Breast epithelium (tissue), 3 donors: ENCODE measurements at regions not wholly inside any gene's neighbourhood (a gene's known extent, or its start where the extent isn't known, plus 50 kb on each side); places are given as distances from the start of the nearest gene placed in this dataset.

Experiments
- POLR2A ChIP-seq: fragments of 450-650 bp; IDR thresholded peaks from one replicate; pipeline ENCODE4 v1.6.1; 2016; ENCODE audit warnings: antibody characterized with exemption, mild to moderate bottlenecking, moderate library complexity
- TF ChIP-seq, protein P1 (sequence below), 3 donors: fragments of 450-650 bp; IDR thresholded peaks; one replicate each; pipeline ENCODE4 v1.5.1; 2016 to 2017; ENCODE audit warnings: antibody characterized with exemption in 3 of 3, mild to moderate bottlenecking in 3 of 3, moderate library complexity in 3 of 3

DNA sequence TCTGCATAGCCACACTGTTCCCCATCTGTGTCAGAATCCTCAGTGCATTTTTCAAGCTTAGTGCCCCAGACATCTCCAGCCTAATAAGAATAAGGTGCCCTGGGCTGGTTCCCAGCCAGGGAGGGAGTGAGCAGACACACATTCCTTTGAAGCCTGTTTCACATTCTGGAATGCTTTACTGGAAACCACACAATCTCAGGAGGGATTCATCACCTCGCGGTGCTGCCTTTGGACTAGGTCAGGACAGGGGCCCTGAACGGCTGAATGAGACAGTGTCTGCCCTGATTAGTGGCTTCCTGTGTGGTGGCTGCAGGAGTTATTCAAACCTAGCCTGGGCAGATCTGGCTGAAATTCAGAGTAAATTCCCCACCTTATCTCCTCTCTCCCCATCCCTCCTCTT, 108.0 kb upstream of the LDAH start:
- TF ChIP-seq, protein P1, sequence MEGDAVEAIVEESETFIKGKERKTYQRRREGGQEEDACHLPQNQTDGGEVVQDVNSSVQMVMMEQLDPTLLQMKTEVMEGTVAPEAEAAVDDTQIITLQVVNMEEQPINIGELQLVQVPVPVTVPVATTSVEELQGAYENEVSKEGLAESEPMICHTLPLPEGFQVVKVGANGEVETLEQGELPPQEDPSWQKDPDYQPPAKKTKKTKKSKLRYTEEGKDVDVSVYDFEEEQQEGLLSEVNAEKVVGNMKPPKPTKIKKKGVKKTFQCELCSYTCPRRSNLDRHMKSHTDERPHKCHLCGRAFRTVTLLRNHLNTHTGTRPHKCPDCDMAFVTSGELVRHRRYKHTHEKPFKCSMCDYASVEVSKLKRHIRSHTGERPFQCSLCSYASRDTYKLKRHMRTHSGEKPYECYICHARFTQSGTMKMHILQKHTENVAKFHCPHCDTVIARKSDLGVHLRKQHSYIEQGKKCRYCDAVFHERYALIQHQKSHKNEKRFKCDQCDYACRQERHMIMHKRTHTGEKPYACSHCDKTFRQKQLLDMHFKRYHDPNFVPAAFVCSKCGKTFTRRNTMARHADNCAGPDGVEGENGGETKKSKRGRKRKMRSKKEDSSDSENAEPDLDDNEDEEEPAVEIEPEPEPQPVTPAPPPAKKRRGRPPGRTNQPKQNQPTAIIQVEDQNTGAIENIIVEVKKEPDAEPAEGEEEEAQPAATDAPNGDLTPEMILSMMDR (IDR thresholded peaks at IDR 0.05), result no peak
- no peak for TF ChIP-seq POLR2A
